ENCODE measurements at regions not wholly inside any gene's neighbourhood (a gene's known extent, or its start where the extent isn't known, plus 50 kb on each side); places are given as distances from the start of the nearest gene placed in this dataset.

- TF ChIP-seq POLR2A (IDR thresholded peaks at IDR 0.05) = no peak
- no peak for TF ChIP-seq CTCF (IDR thresholded peaks at IDR 0.05)
Observed at GRCh38 chr15:87610366-87610765, 646.2 kb downstream of the NTRK3 start.

Measured in suprapubic skin (tissue), 3 donors.